WERI-Rb-1 (cell line): ENCODE measurements at regions not wholly inside any gene's neighbourhood (a gene's known extent, or its start where the extent isn't known, plus 50 kb on each side); places are given as distances from the start of the nearest gene placed in this dataset.

Experiments used
- DNase-seq: peaks from one replicate; pipeline ENCODE4 v3.0.0-alpha.2; 2020
- H3K27ac ChIP-seq: fragments of 250-450 bp; sonication (Bioruptor Pico); 2 replicates; pipeline ENCODE4 v1.5.1; 2020; ENCODE audit warnings: mild to moderate bottlenecking, moderate library complexity
- H3K27me3 ChIP-seq: fragments of 250-450 bp; sonication (Bioruptor Pico); 2 replicates; pipeline ENCODE4 v1.5.1; 2021; ENCODE audit warnings: mild to moderate bottlenecking, low read depth, moderate library complexity; ENCODE audit not compliant: insufficient read depth, severe bottlenecking
- H3K36me3 ChIP-seq: fragments of 250-450 bp; sonication (Bioruptor Pico); 2 replicates; pipeline ENCODE4 v1.5.1; 2020; ENCODE audit warnings: mild to moderate bottlenecking, moderate library complexity
- H3K4me3 ChIP-seq: 2 replicates; pipeline ENCODE4 v1.5.1; 2011; ENCODE audit warnings: low read depth, mild to moderate bottlenecking, control low read depth, low read length
- H3K9me3 ChIP-seq: fragments of 250-450 bp; sonication (Bioruptor Pico); 2 replicates; pipeline ENCODE4 v1.5.1; 2021; ENCODE audit warnings: mild to moderate bottlenecking, moderate library complexity; ENCODE audit not compliant: severe bottlenecking
- CTCF ChIP-seq: IDR thresholded peaks from 2 replicates; pipeline ENCODE4 v1.5.1; 2011; ENCODE audit warnings: low read depth, mild to moderate bottlenecking, control low read depth, inconsistent platforms, low read length

GRCh38 chr4:59525885-59526284 is 1674.2 kb upstream of the ADGRL3 start:
- Histone ChIP-seq H3K27ac (no peak overlapping the region), H3K9me3 (no peaks in the 10 kb centered on the region), H3K36me3 (no peaks in the 10 kb centered on the region), H3K27me3 (no peaks in the 10 kb centered on the region), H3K4me3 (no peak overlapping the region)
- DNase-seq, result no peak
- no peak for TF ChIP-seq CTCF

- DNase-seq, result no peak
- Histone ChIP-seq H3K27me3 (no peaks in the 10 kb centered on the region), H3K36me3 (no peaks in the 10 kb centered on the region), H3K4me3 (no peak overlapping the region), H3K9me3 (no peaks in the 10 kb centered on the region), H3K27ac (no peak overlapping the region)
- TF ChIP-seq CTCF, result no peak
Measured at GRCh38 chr4:59535541-59535940, 1664.6 kb upstream of the ADGRL3 start.

- no peak for TF ChIP-seq CTCF
- Histone ChIP-seq H3K9me3 (no peaks in the 10 kb centered on the region), H3K27ac (no peak overlapping the region), H3K36me3 (no peaks in the 10 kb centered on the region), H3K4me3 (no peak overlapping the region), H3K27me3 (no peaks in the 10 kb centered on the region)
- DNase-seq, result no peak
Measured at GRCh38 chr4:59536428-59536827, 1663.7 kb upstream of the ADGRL3 start.

GRCh38 chr4:59537246-59537886 is 1662.8 kb upstream of the ADGRL3 start:
- Histone ChIP-seq H3K4me3 (no peak overlapping the region), H3K27me3 (no peaks in the 10 kb centered on the region), H3K27ac (no peak overlapping the region), H3K36me3 (no peaks in the 10 kb centered on the region), H3K9me3 (no peaks in the 10 kb centered on the region)
- no peak for DNase-seq
- TF ChIP-seq CTCF, result no peak

GRCh38 chr4:59539401-59539800 is 1660.7 kb upstream of the ADGRL3 start:
- no peak overlapping the region for H3K4me3 ChIP-seq
- TF ChIP-seq CTCF, result no peak
- H3K27ac ChIP-seq, result no peak overlapping the region
- H3K27me3 ChIP-seq, result no peaks in the 10 kb centered on the region
- no peak for DNase-seq
- H3K36me3 ChIP-seq, result no peaks in the 10 kb centered on the region
- H3K9me3 ChIP-seq, result no peaks in the 10 kb centered on the region

GRCh38 chr4:59540311-59540710 is 1659.8 kb upstream of the ADGRL3 start:
- DNase-seq, result no peak
- no peak overlapping the region for H3K4me3 ChIP-seq
- H3K9me3 ChIP-seq, result no peaks in the 10 kb centered on the region
- no peaks in the 10 kb centered on the region for H3K27me3 ChIP-seq
- no peaks in the 10 kb centered on the region for H3K36me3 ChIP-seq
- no peak overlapping the region for H3K27ac ChIP-seq
- no peak for TF ChIP-seq CTCF
